GM12865 (cell line): ENCODE measurements at regions not wholly inside any gene's neighbourhood (a gene's known extent, or its start where the extent isn't known, plus 50 kb on each side); places are given as distances from the start of the nearest gene placed in this dataset.

Experiments used
- DNase-seq: peaks from one replicate; pipeline ENCODE4 v3.0.0; 2010; ENCODE audit warnings: low read depth
- H3K4me3 ChIP-seq: 2 replicates; pipeline ENCODE4 v1.5.1; 2011; ENCODE audit warnings: mild to moderate bottlenecking, low read depth, low read length, control low read depth
- TF ChIP-seq, protein P1 (sequence below): IDR thresholded peaks from 2 replicates; pipeline ENCODE4 v1.5.1; 2011; ENCODE audit warnings: low read length, control low read depth, low read depth, inconsistent platforms; ENCODE audit not compliant: insufficient read depth; ENCODE audit errors: missing control alignments

DNA sequence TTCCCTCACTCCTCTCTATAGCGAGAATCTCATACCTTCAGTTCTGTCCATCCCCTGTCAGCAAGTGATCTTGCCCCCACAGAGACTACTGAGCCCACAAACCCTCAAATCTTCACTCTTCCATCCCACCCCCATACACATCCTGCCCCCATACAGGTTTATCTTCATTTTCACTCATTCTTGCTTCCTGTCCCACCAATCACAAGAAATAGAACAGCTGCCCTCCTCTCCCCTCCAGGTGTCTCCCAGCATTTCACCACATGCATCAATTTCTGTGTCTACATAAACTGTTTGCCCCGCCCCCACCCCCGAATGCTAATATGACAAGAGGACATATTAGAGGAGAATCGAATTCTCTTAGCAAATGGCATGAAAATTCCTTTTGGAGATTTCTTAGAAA lies 54.9 kb upstream of the CARMIL1 start:
- H3K4me3 ChIP-seq: no peak overlapping the region
- peak; percentile 10 for DNase-seq
- TF ChIP-seq, protein P1, sequence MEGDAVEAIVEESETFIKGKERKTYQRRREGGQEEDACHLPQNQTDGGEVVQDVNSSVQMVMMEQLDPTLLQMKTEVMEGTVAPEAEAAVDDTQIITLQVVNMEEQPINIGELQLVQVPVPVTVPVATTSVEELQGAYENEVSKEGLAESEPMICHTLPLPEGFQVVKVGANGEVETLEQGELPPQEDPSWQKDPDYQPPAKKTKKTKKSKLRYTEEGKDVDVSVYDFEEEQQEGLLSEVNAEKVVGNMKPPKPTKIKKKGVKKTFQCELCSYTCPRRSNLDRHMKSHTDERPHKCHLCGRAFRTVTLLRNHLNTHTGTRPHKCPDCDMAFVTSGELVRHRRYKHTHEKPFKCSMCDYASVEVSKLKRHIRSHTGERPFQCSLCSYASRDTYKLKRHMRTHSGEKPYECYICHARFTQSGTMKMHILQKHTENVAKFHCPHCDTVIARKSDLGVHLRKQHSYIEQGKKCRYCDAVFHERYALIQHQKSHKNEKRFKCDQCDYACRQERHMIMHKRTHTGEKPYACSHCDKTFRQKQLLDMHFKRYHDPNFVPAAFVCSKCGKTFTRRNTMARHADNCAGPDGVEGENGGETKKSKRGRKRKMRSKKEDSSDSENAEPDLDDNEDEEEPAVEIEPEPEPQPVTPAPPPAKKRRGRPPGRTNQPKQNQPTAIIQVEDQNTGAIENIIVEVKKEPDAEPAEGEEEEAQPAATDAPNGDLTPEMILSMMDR: no peak

DNA sequence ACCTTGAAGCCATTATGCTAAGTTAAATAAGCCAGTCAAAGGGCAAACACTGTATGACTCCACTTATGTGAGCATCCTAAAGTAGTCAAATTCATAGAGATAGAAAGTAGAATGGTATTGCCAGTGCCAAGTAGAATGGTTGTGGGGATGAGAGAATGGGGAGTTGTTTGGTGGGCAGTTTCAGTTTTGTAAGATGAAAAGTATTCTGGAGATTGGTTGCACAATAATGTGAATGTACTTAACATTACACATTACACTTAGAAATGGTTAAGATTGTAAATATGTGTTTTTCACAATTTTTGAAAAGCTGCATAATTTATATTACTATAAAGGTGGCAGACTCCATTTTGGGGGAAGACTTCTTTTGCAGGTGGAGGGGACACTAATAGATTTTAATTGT lies 51.3 kb upstream of the CARMIL1 start:
- TF ChIP-seq, protein P1: no peak
- no peak overlapping the region for H3K4me3 ChIP-seq
- DNase-seq: no peak
